ENCODE measurements at regions not wholly inside any gene's neighbourhood (a gene's known extent, or its start where the extent isn't known, plus 50 kb on each side); places are given as distances from the start of the nearest gene placed in this dataset.

- Histone ChIP-seq H3K9ac (ENCODE audit: low read depth in 1 of 2, low read length in 2 of 2) (no peak overlapping the region), H3K9me3 (ENCODE audit: control insufficient read depth in 4 of 4, low read length in 3 of 4) (no peaks in the 10 kb centered on the region), H3K27me3 (ENCODE audit: control insufficient read depth in 4 of 4, insufficient read depth in 4 of 4, low read length in 3 of 4) (no peaks in the 10 kb centered on the region), H3K27ac (ENCODE audit: low read depth in 1 of 2, low read length in 2 of 2) (no peak overlapping the region), H3K36me3 (ENCODE audit: control insufficient read depth in 4 of 4, insufficient read depth in 3 of 4, low read depth in 1 of 4, low read length in 3 of 4) (no peaks in the 10 kb centered on the region), H3K4me1 (ENCODE audit: control insufficient read depth in 4 of 4, insufficient read depth in 4 of 4, low read length in 3 of 4) (no peaks in the 10 kb centered on the region), H3K4me3 (ENCODE audit: low read depth in 1 of 3, low read length in 3 of 3) (no peak overlapping the region)
- no peak for DNase-seq (ENCODE audit: low spot score)
- TF ChIP-seq ZBTB33 (IDR thresholded peaks at IDR 0.05) (no peak), REST (IDR thresholded peaks at IDR 0.05) (no peak), JUND (IDR thresholded peaks at IDR 0.05) (no peak), HNF4A (conservative IDR thresholded peaks at IDR 0.05) (no peak), HNF4G (IDR thresholded peaks at IDR 0.05) (no peak), ATF3 (IDR thresholded peaks at IDR 0.05) (no peak), TAF1 (conservative IDR thresholded peaks at IDR 0.05) (no peak), RAD21 (IDR thresholded peaks at IDR 0.05) (no peak), YY1 (IDR thresholded peaks at IDR 0.05) (no peak), CTCF (IDR thresholded peaks at IDR 0.05; ENCODE audit: low read depth, low read length, missing input control) (no peak), NR2F2 (IDR thresholded peaks at IDR 0.05) (no peak), FOXA2 (IDR thresholded peaks at IDR 0.05) (no peak), SP1 (IDR thresholded peaks at IDR 0.05) (no peak), EGR1 (IDR thresholded peaks at IDR 0.05; ENCODE audit: low read depth in 2 of 2) (no peak)
- 43% methylated on average over 1 of the region's 1 CpG for WGBS
Observed at GRCh38 chrY:19477959-19478358, 266.6 kb downstream of the KDM5D start.

GRCh38 chrY:19465809-19466208 lies 278.7 kb downstream of the KDM5D start:
- Histone ChIP-seq H3K9me3 (ENCODE audit: control insufficient read depth in 4 of 4, low read length in 3 of 4) (no peaks in the 10 kb centered on the region), H3K36me3 (ENCODE audit: control insufficient read depth in 4 of 4, insufficient read depth in 3 of 4, low read depth in 1 of 4, low read length in 3 of 4) (no peaks in the 10 kb centered on the region), H3K4me1 (ENCODE audit: control insufficient read depth in 4 of 4, insufficient read depth in 4 of 4, low read length in 3 of 4) (no peaks in the 10 kb centered on the region), H3K27me3 (ENCODE audit: control insufficient read depth in 4 of 4, insufficient read depth in 4 of 4, low read length in 3 of 4) (no peaks in the 10 kb centered on the region), H3K4me3 (ENCODE audit: low read depth in 1 of 3, low read length in 3 of 3) (no peak overlapping the region), H3K9ac (ENCODE audit: low read depth in 1 of 2, low read length in 2 of 2) (no peak overlapping the region), H3K27ac (ENCODE audit: low read depth in 1 of 2, low read length in 2 of 2) (no peak overlapping the region)
- DNase-seq (ENCODE audit: low spot score) = no peak
- no peak for TF ChIP-seq FOXA1 (IDR thresholded peaks at IDR 0.05)
- TF ChIP-seq FOXA2 (IDR thresholded peaks at IDR 0.05) = no peak
- no peak for TF ChIP-seq GABPA (IDR thresholded peaks at IDR 0.05 in 1 of 2, conservative IDR thresholded peaks at IDR 0.05 in 1 of 2)
- no peak for TF ChIP-seq HNF4G (IDR thresholded peaks at IDR 0.05)
- no peak for TF ChIP-seq YY1 (IDR thresholded peaks at IDR 0.05)
- no peak for TF ChIP-seq CTCF (IDR thresholded peaks at IDR 0.05; ENCODE audit: low read depth, low read length, missing input control)
- TF ChIP-seq NR2F2 (IDR thresholded peaks at IDR 0.05) = no peak
- TF ChIP-seq RXRA (IDR thresholded peaks at IDR 0.05) = no peak
- TF ChIP-seq REST (IDR thresholded peaks at IDR 0.05) = no peak
- no peak for TF ChIP-seq MAX (IDR thresholded peaks at IDR 0.05)
- no peak for TF ChIP-seq RAD21 (IDR thresholded peaks at IDR 0.05)
- TF ChIP-seq JUND (IDR thresholded peaks at IDR 0.05) = no peak
- TF ChIP-seq ATF3 (IDR thresholded peaks at IDR 0.05) = no peak
- no peak for TF ChIP-seq SP1 (IDR thresholded peaks at IDR 0.05)
- TF ChIP-seq EGR1 (IDR thresholded peaks at IDR 0.05; ENCODE audit: low read depth in 2 of 2) = no peak
- no peak for TF ChIP-seq TAF1 (conservative IDR thresholded peaks at IDR 0.05)

All from liver (tissue), 8 donors.